Heart right ventricle (tissue), 16 donors: ENCODE measurements at regions not wholly inside any gene's neighbourhood (a gene's known extent, or its start where the extent isn't known, plus 50 kb on each side); places are given as distances from the start of the nearest gene placed in this dataset.
A peak's percentile ranks its signal among the peaks of the same experiment; 100 is the strongest.

Experiments
- ATAC-seq, 8 donors: fragments of 200-7000 bp; cut with Tn5 transposase; one replicate each; pipeline ENCODE4 v1.9.1; 2020; ENCODE audit warnings: mild to moderate bottlenecking in 8 of 8, moderate library complexity in 8 of 8, moderate number of reproducible peaks in 1 of 8
- DNase-seq, 2 donors: peaks; one replicate each; pipeline ENCODE4 v3.0.0-alpha.2; 2020
- H3K27ac ChIP-seq, 10 donors: fragments of 200-600 bp; sonication (generic) in 2 of 10; one replicate each; pipeline versions ENCODE4 v1.5.0 to v1.8.0; 2020 to 2022; ENCODE audit warnings: mild to moderate bottlenecking in 3 of 10
- H3K27me3 ChIP-seq, 7 donors: fragments of 200-600 bp; one replicate each; pipeline ENCODE4 v1.8.0; 2021 to 2022; ENCODE audit warnings: mild to moderate bottlenecking in 2 of 7
- H3K36me3 ChIP-seq, 9 donors: fragments of 200-600 bp; sonication (generic) in 1 of 9; one replicate each; pipeline versions ENCODE4 v1.5.0 to v1.8.0; 2020 to 2022; ENCODE audit warnings: mild to moderate bottlenecking in 2 of 9
- H3K4me1 ChIP-seq, 9 donors: fragments of 200-600 bp; sonication (generic) in 1 of 9; one replicate each; pipeline versions ENCODE4 v1.5.0 to v1.8.0; 2020 to 2022; ENCODE audit warnings: mild to moderate bottlenecking in 4 of 9
- H3K4me3 ChIP-seq, 10 donors: fragments of 200-600 bp; sonication (generic) in 2 of 10; one replicate each; pipeline versions ENCODE4 v1.5.0 to v1.8.0; 2020 to 2022; ENCODE audit warnings: mild to moderate bottlenecking in 7 of 10, moderate library complexity in 2 of 10
- H3K9me3 ChIP-seq, 11 donors: fragments of 200-600 bp in 10 of 11; sonication (generic) in 2 of 11; one replicate each; pipeline versions ENCODE4 v1.5.0 to v1.8.0; 2013 to 2022; ENCODE audit warnings: mild to moderate bottlenecking in 2 of 11, control low read depth in 1 of 11, moderate library complexity in 1 of 11
- CTCF ChIP-seq, 9 donors: fragments of 200-600 bp; sonication (generic) in 2 of 9; IDR thresholded peaks; one replicate each; pipeline versions ENCODE4 v1.5.0 to v1.8.0; 2021 to 2022; ENCODE audit warnings: antibody characterized with exemption in 9 of 9, mild to moderate bottlenecking in 5 of 9, moderate library complexity in 1 of 9
- WGBS, 2 donors: extraction: QIAGEN DNeasy Blood & Tissue Kit; methylation state at CpG; one replicate each; pipeline ENCODE4 v1.1.7; 2013; ENCODE audit warnings: inconsistent platforms in 1 of 2; 5-methylcytosine and 5-hydroxymethylcytosine counted together
- intact Hi-C, 10 donors: fragments of 100-400 bp; cut with DNase I; formaldehyde crosslinking; loops; one replicate each; pipeline versions ENCODE4 v1.11.1 to v1.14.2; 2022
- microRNA-seq, 2 donors: library from miRNA; unstranded; fragments of <30 nt; microRNA quantifications; one replicate each; pipeline ENCODE4 v1.2.0, GENCODE V29; 2021
- donor health status: Arrhythmogenic right ventricular cardiomyopathy.
- donor health status: ischemic (EF 13 %, LVEDD 7.1; RV severe dilation, severe dysfunction).
- donor health status: healthy with polysubstance abuse.
- donor health status: DM: no; HTN: yes; CAD: no.
- donor health status: DM: no; HTN: no; CAD: no.
- donor health status: ischemic (EF 25% LVEDD 6.9; RV normal size, moderate dysfunction).
- donor health status: ischemic (EF 25% LVEDD 5.7; RV mildly dilated, moderate dysfunction).
- donor health status: healthy.
- donor health status: DM: yes; HTN: yes; CAD: no.
- donor health status: Ischemic cardiomyopathy.
- donor health status: ischemic (EF 35%, LVEDD 5.7; RV mildly dilated, moderate dysfunction).
- donor health status: nonischemic (EF 11% LVEDD 7.7; RV severe dilation, severe dysfunction).
- donor health status: DM: yes; HTN: yes; CAD: no.
- donor health status: PGD.
- donor health status: ischemic (EF 29% LVEDD 5.4; RV normal size, mild dysfunction).
- donor health status: nonischemic (EF 23%, LVEDD 6.1; RV moderate dilation, normal function).

- intact Hi-C loops: loop anchor here in 7 of 10 donors (1.0 to 10.0 kb wide), 10 partner anchors 53 to 507 kb away; partner anchors contain the start of genes EFNB2 (in 5 of the 7) and ARGLU1 (in 1 of the 7)
- TF ChIP-seq CTCF (IDR thresholded peaks at IDR 0.05): peak; percentile 71 to 86 (median 81)
- 17 to 23% methylated on average over 10 of the region's 10 CpGs for WGBS, 2 donors
- H3K4me1 ChIP-seq: peaks cover 0 to 33% (median 10%) of the 10 kb centered on the region in 9 donors
- H3K9me3 ChIP-seq: no peaks in the 10 kb centered on the region
- H3K4me3 ChIP-seq: peak overlapping the region in 7 of 10 donors; percentile 12 to 45 (median 34)
- H3K36me3 ChIP-seq: no peaks in the 10 kb centered on the region
- peaks cover 0 to 36% (median 0%) of the 10 kb centered on the region in 7 donors for H3K27me3 ChIP-seq
- DNase-seq (peak in 1 of 2 donors; percentile 53), ATAC-seq (peak; percentile 79 to 94 (median 90))
- peak overlapping the region in 5 of 10 donors; percentile 33 to 71 (median 48) for H3K27ac ChIP-seq
Observed at GRCh38 chr13:106619688-106620555, 52.0 kb upstream of the ARGLU1 start.

Small RNA genes in the stretch of these regions (microRNA-seq; reads per million reads assigned to microRNA genes)
- 0 reads per million in 2 donors for gene MIR1267
